HCT116 (cell line): ENCODE measurements at regions not wholly inside any gene's neighbourhood (a gene's known extent, or its start where the extent isn't known, plus 50 kb on each side); places are given as distances from the start of the nearest gene placed in this dataset.

Experiments used
- ATAC-seq: fragments of 200-7000 bp; cut with Tn5 transposase; 2 replicates; pipeline ENCODE4 v1.9.1; 2020; ENCODE audit warnings: mild to moderate bottlenecking, moderate library complexity
- BruUV-seq: library from RNA; stranded (reverse); fragments of 400-500 nt; replicated peaks from 2 replicates; lab custom pipeline; 2021; lab: Mats Ljungman, UMichigan
- CTCF ChIA-PET: fragments of 300-600 bp; sonication (Branson Sonifier 250); formaldehyde crosslinking; loops from one replicate; lab custom pipeline; 2021; ENCODE audit warnings: antibody characterized with exemption; lab: Charles Lee
- POLR2A ChIA-PET: fragments of 300-600, 350-600 bp; sonication (Branson Sonifier 250); formaldehyde crosslinking; loops from one replicate; lab custom pipeline; 2021; ENCODE audit warnings: antibody characterized with exemption; lab: Charles Lee
- RAD21 ChIA-PET, 2 experiments: fragments of 300-600 bp; sonication (Branson Sonifier 250); formaldehyde crosslinking; loops; one replicate each; lab custom pipeline; 2023; ENCODE audit warnings: low total read pairs in 2 of 2; ENCODE audit not compliant: uncharacterized antibody in 2 of 2, unreplicated experiment in 2 of 2, low non-redundant PET in 1 of 2; lab: Charles Lee
- DNase-seq: peaks from one replicate; pipeline ENCODE4 v3.0.0-alpha.2; 2010; ENCODE audit warnings: low read depth, low spot score
- H2AFZ ChIP-seq: fragments of 200-600 bp; shearing (Covaris generic), sonication (generic); 2 replicates; pipeline ENCODE4 v1.6.1; 2017; ENCODE audit warnings: low read depth, mixed run types, mixed read lengths, antibody characterized with exemption, low read length; ENCODE audit not compliant: poor library complexity, severe bottlenecking
- H3K27ac ChIP-seq: 2 replicates; pipeline ENCODE4 v1.5.1; 2012; ENCODE audit warnings: low read depth, low read length
- H3K27me3 ChIP-seq: fragments of 200-600 bp; sonication (generic); 2 replicates; pipeline ENCODE4 v1.6.1; 2016; ENCODE audit warnings: mixed run types, low read length, mixed read lengths; ENCODE audit not compliant: insufficient read depth
- H3K36me3 ChIP-seq, 2 experiments: fragments of 200-500 bp in 1 of 2; fragments of 200-600 bp in 1 of 2; sonication (Bioruptor generic) in 1 of 2; sonication (generic) in 1 of 2; 2 replicates each; pipeline versions ENCODE4 v1.5.1 to v1.6.1; 2014 to 2016; ENCODE audit warnings: low read length in 2 of 2, inconsistent platforms in 1 of 2, mixed read lengths in 1 of 2, mixed run types in 1 of 2; ENCODE audit not compliant: insufficient read depth in 2 of 2, control insufficient read depth in 1 of 2
- H3K4me1 ChIP-seq, 2 experiments: fragments of 200-600 bp in 1 of 2; sonication (generic) in 1 of 2; 2 replicates each; pipeline versions ENCODE4 v1.5.1 to v1.6.1; 2012 to 2017; ENCODE audit warnings: low read length in 2 of 2, inconsistent platforms in 1 of 2, mild to moderate bottlenecking in 1 of 2, mixed read lengths in 1 of 2, mixed run types in 1 of 2, moderate library complexity in 1 of 2; ENCODE audit not compliant: insufficient read depth in 2 of 2, control insufficient read depth in 1 of 2
- H3K4me2 ChIP-seq: fragments of 200-600 bp; sonication (generic); 2 replicates; pipeline ENCODE4 v1.6.1; 2017; ENCODE audit warnings: mixed run types, low read length, mixed read lengths
- H3K4me3 ChIP-seq, 2 experiments: fragments of 200-600 bp in 1 of 2; sonication (generic) in 1 of 2; replicated peaks in 1 of 2; 2 replicates each; pipeline ENCODE4 v1.5.1; 2011 to 2016; ENCODE audit warnings: low read length in 2 of 2, control low read depth in 1 of 2, low read depth in 1 of 2, mild to moderate bottlenecking in 1 of 2, mixed read lengths in 1 of 2, mixed run types in 1 of 2
- H3K79me2 ChIP-seq: fragments of 200-600 bp; sonication (generic); 2 replicates; pipeline ENCODE4 v1.6.1; 2017; ENCODE audit warnings: mild to moderate bottlenecking, mixed run types, low read length, moderate library complexity, mixed read lengths; ENCODE audit not compliant: insufficient read depth
- H3K9ac ChIP-seq: fragments of 200-600 bp; sonication (generic); 2 replicates; pipeline ENCODE4 v1.6.1; 2016; ENCODE audit warnings: low read length, mixed read lengths
- H3K9me2 ChIP-seq: fragments of 200-600 bp; sonication (generic), shearing (Covaris generic); 2 replicates; pipeline ENCODE4 v1.6.1; 2017; ENCODE audit warnings: mixed run types, mild to moderate bottlenecking, moderate library complexity; ENCODE audit not compliant: insufficient read depth
- H3K9me3 ChIP-seq, 2 experiments: fragments of 200-500 bp in 1 of 2; fragments of 200-600 bp in 1 of 2; sonication (Bioruptor generic) in 1 of 2; sonication (generic) in 1 of 2; 2 replicates each; pipeline ENCODE4 v1.6.1; 2014 to 2017; ENCODE audit warnings: low read length in 2 of 2, mixed read lengths in 2 of 2, inconsistent platforms in 1 of 2, low read depth in 1 of 2, mild to moderate bottlenecking in 1 of 2, mixed run types in 1 of 2, moderate library complexity in 1 of 2; ENCODE audit not compliant: control insufficient read depth in 1 of 2, insufficient read depth in 1 of 2
- H4K20me1 ChIP-seq: fragments of 200-600 bp; sonication (generic), shearing (Covaris generic); 2 replicates; pipeline ENCODE4 v1.6.1; 2017; ENCODE audit warnings: mixed run types, mild to moderate bottlenecking, moderate library complexity; ENCODE audit not compliant: insufficient read depth
- CBX3 ChIP-seq: IDR thresholded peaks from 2 replicates; pipeline ENCODE4 v1.6.1; 2012; ENCODE audit warnings: low read depth
- CEBPB ChIP-seq: IDR thresholded peaks from 2 replicates; pipeline ENCODE4 v1.6.1; 2012; ENCODE audit warnings: low read depth
- EZH2 ChIP-seq: fragments of 200-600 bp; sonication (generic); IDR thresholded peaks from 2 replicates; pipeline ENCODE4 v1.6.1; 2017; ENCODE audit warnings: antibody characterized with exemption, mixed run types
- REST ChIP-seq: IDR thresholded peaks from 2 replicates; pipeline ENCODE4 v1.6.1; 2012; ENCODE audit warnings: low read depth
- SIN3A ChIP-seq: IDR thresholded peaks from 2 replicates; pipeline ENCODE4 v1.6.1; 2012; ENCODE audit warnings: low read depth
- SP1 ChIP-seq: IDR thresholded peaks from 2 replicates; pipeline ENCODE4 v1.6.1; 2012; ENCODE audit warnings: low read depth
- SRF ChIP-seq: IDR thresholded peaks from 2 replicates; pipeline ENCODE4 v1.6.1; 2012; ENCODE audit warnings: low read depth
- intact Hi-C: fragments of 100-400 bp; cut with micrococcal nuclease; formaldehyde crosslinking; loops from 2 replicates; pipeline ENCODE4 v1.10.0; 2022

GRCh38 chr1:118661769-118662320 is 326.3 kb downstream of the TBX15 start:
- intact Hi-C loops, result no loop called here
- DNase-seq, result no peak
- no peak overlapping the region for H3K4me3 ChIP-seq
- H3K9ac ChIP-seq, result no peak overlapping the region
- TF ChIP-seq SIN3A (no peak), CEBPB (no peak), SP1 (no peak)
- TF ChIP-seq, all 23 proteins: peak for 0
- no peak for ATAC-seq
- H3K27me3 ChIP-seq, result no peaks in the 10 kb centered on the region
- H3K27ac ChIP-seq, result no peak overlapping the region
- peaks cover 0 to 5% of the 10 kb centered on the region in 2 experiments; a peak in 2 of 4 replicates for H3K9me3 ChIP-seq
- CTCF ChIA-PET, result no interaction called here
- no peaks in the 10 kb centered on the region for H3K4me1 ChIP-seq
- no TSS peak for BruUV-seq
- RAD21 ChIA-PET, result no interaction called here
- H3K79me2 ChIP-seq, result no peaks in the 10 kb centered on the region
- H3K4me2 ChIP-seq, result no peak overlapping the region
- no peak overlapping the region for H2AFZ ChIP-seq
- H3K9me2 ChIP-seq, result no peaks in the 10 kb centered on the region
- POLR2A ChIA-PET, result no interaction called here
- no peaks in the 10 kb centered on the region for H4K20me1 ChIP-seq
- H3K36me3 ChIP-seq, result no peaks in the 10 kb centered on the region

DNA sequence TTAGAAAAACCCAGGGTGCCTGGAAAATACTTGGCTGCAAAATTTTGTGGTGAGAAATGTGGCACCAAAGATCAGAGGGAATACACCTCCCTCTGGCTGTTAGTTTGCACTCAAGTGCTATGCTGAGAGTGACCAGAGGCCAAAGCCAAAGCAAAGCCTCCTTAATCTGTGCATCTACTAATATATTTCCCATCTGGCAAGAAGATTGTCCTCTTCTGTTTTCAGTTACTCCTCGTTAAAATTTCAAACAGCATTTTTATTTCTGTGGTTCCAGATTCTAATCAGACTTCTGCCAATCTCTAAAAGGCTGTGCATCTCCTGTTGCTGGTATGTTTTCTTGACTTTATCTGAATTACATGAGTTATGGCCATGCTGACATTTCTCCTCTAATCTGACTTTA is 327.4 kb downstream of the TBX15 start:
- Histone ChIP-seq H3K27ac (no peak overlapping the region), H3K4me3 (no peak overlapping the region), H3K9me2 (no peaks in the 10 kb centered on the region), H3K9me3 (peaks cover 0 to 5% of the 10 kb centered on the region in 2 experiments; a peak in 2 of 4 replicates), H3K79me2 (no peaks in the 10 kb centered on the region), H3K4me1 (no peaks in the 10 kb centered on the region), H2AFZ (no peak overlapping the region), H3K27me3 (no peaks in the 10 kb centered on the region), H3K4me2 (no peak overlapping the region), H3K9ac (no peak overlapping the region), H3K36me3 (no peaks in the 10 kb centered on the region), H4K20me1 (no peaks in the 10 kb centered on the region)
- DNase-seq (no peak), ATAC-seq (no peak)
- ChIA-PET POLR2A (no interaction called here), CTCF (no interaction called here), RAD21 (no interaction called here)
- intact Hi-C loops, result no loop called here
- no TSS peak for BruUV-seq
- TF ChIP-seq SRF, result no peak
- no peak for TF ChIP-seq SIN3A
- no peak for TF ChIP-seq EZH2
- TF ChIP-seq CBX3, result no peak
- no peak for TF ChIP-seq REST
